ENCODE measurements at regions not wholly inside any gene's neighbourhood (a gene's known extent, or its start where the extent isn't known, plus 50 kb on each side); places are given as distances from the start of the nearest gene placed in this dataset.
"Not testable (repeated sequence)": the region's sequence is repeated elsewhere in the genome, so short reads cannot be mapped to it uniquely, and the experiment has no call there.

- H3K27ac Mint-ChIP-seq, result no peak overlapping the region
- no peak for ATAC-seq (ENCODE audit: low read depth)
- DNase-seq, result no peak
- H3K4me3 Mint-ChIP-seq, result no peak overlapping the region
- H3K9me3 Mint-ChIP-seq, result no peaks in the 10 kb centered on the region
- H3K27me3 Mint-ChIP-seq, result no peaks in the 10 kb centered on the region
- ChIA-PET POLR2A (interaction anchor here (0.5 to 2.3 kb wide), 2 partner anchors 13 to 493 kb away, joined by 3 to 6 read pairs; no protein-coding TSS in a partner anchor), CTCF (interaction anchor here (0.9 kb wide), 1 partner anchor 12 kb away, joined by 3 read pairs; no protein-coding TSS in a partner anchor)
- TF ChIP-seq, protein P1, sequence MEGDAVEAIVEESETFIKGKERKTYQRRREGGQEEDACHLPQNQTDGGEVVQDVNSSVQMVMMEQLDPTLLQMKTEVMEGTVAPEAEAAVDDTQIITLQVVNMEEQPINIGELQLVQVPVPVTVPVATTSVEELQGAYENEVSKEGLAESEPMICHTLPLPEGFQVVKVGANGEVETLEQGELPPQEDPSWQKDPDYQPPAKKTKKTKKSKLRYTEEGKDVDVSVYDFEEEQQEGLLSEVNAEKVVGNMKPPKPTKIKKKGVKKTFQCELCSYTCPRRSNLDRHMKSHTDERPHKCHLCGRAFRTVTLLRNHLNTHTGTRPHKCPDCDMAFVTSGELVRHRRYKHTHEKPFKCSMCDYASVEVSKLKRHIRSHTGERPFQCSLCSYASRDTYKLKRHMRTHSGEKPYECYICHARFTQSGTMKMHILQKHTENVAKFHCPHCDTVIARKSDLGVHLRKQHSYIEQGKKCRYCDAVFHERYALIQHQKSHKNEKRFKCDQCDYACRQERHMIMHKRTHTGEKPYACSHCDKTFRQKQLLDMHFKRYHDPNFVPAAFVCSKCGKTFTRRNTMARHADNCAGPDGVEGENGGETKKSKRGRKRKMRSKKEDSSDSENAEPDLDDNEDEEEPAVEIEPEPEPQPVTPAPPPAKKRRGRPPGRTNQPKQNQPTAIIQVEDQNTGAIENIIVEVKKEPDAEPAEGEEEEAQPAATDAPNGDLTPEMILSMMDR (IDR thresholded peaks at IDR 0.05), result no peak
- H3K36me3 Mint-ChIP-seq (ENCODE audit: low read depth), result no peaks in the 10 kb centered on the region
- intact Hi-C loops (cut with micrococcal nuclease), result no loop called here
- H3K4me1 Mint-ChIP-seq, result no peaks in the 10 kb centered on the region
Measured at GRCh38 chr5:56402266-56403220, 169.4 kb upstream of the ANKRD55 start.

DNA sequence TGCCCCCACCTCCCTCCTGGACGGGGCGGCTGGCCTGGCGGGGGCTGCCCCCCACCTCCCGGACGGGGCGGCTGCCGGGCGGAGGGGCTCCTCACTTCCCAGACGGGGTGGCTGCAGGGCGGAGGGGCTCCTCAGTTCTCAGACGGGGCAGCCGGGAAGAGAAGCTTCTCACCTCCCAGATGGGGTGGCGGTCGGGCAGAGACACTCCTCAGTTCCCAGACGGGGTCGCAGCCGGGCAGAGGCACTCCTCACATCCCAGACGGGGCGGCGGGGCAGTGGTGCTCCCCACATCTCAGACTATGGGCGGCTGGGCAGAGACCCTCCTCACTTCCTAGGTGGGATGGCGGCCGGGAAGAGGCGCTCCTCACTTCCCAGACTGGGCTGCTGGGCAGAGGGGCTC, 164.7 kb upstream of the ANKRD55 start:
- H3K9me3 Mint-ChIP-seq, result peaks cover 22% of the 10 kb centered on the region
- H3K27me3 Mint-ChIP-seq; ATAC-seq (ENCODE audit: low read depth); H3K4me3 Mint-ChIP-seq; H3K4me1 Mint-ChIP-seq; DNase-seq; CTCF ChIA-PET; POLR2A ChIA-PET; intact Hi-C loops (cut with micrococcal nuclease); H3K27ac Mint-ChIP-seq; H3K36me3 Mint-ChIP-seq (ENCODE audit: low read depth): not testable (repeated sequence)

- H3K4me1 Mint-ChIP-seq, result peaks cover 12% of the 10 kb centered on the region
- intact Hi-C loops (cut with micrococcal nuclease), result no loop called here
- H3K27ac Mint-ChIP-seq, result no peak overlapping the region
- DNase-seq (no peak), ATAC-seq (ENCODE audit: low read depth) (no peak)
- ChIA-PET CTCF (no interaction called here), POLR2A (no interaction called here)
- no peak overlapping the region for H3K4me3 Mint-ChIP-seq
- no peaks in the 10 kb centered on the region for H3K27me3 Mint-ChIP-seq
- peaks cover 10% of the 10 kb centered on the region for H3K36me3 Mint-ChIP-seq (ENCODE audit: low read depth)
- peaks cover 24% of the 10 kb centered on the region for H3K9me3 Mint-ChIP-seq
- TF ChIP-seq, protein P1 (IDR thresholded peaks at IDR 0.05), result no peak
Measured at GRCh38 chr5:56396634-56397033, 163.5 kb upstream of the ANKRD55 start.

GRCh38 chr5:56389261-56389660, 156.1 kb upstream of the ANKRD55 start:
- intact Hi-C loops (cut with micrococcal nuclease), result no loop called here
- H3K27me3 Mint-ChIP-seq, result no peaks in the 10 kb centered on the region
- ATAC-seq (ENCODE audit: low read depth) (no peak), DNase-seq (no peak)
- H3K27ac Mint-ChIP-seq, result no peak overlapping the region
- peaks cover 13% of the 10 kb centered on the region for H3K4me1 Mint-ChIP-seq
- TF ChIP-seq, protein P1 (IDR thresholded peaks at IDR 0.05), result no peak
- ChIA-PET CTCF (no interaction called here), POLR2A (no interaction called here)
- peaks cover 5% of the 10 kb centered on the region for H3K9me3 Mint-ChIP-seq
- peaks cover 3% of the 10 kb centered on the region for H3K36me3 Mint-ChIP-seq (ENCODE audit: low read depth)
- no peak overlapping the region for H3K4me3 Mint-ChIP-seq

GRCh38 chr5:56388229-56388985, 155.3 kb upstream of the ANKRD55 start:
- intact Hi-C loops (cut with micrococcal nuclease), result no loop called here
- H3K4me3 Mint-ChIP-seq, result no peak overlapping the region

More at GRCh38 chr5:56388229-56388985, 155.3 kb upstream of the ANKRD55 start:
- ChIA-PET CTCF (no interaction called here), POLR2A (no interaction called here)
- Mint-ChIP-seq H3K27me3 (no peaks in the 10 kb centered on the region), H3K4me1 (peaks cover 12% of the 10 kb centered on the region), H3K9me3 (peaks cover 2% of the 10 kb centered on the region), H3K27ac (no peak overlapping the region), H3K36me3 (ENCODE audit: low read depth) (peaks cover 2% of the 10 kb centered on the region)
- ATAC-seq (ENCODE audit: low read depth) (no peak), DNase-seq (no peak)
- TF ChIP-seq, protein P1 (IDR thresholded peaks at IDR 0.05), result no peak

All from activated B cell treated with CpG ODN at 0.5 μM for 24 hours (primary cell).